IPS-NIHi11 (cell line): ENCODE measurements at regions not wholly inside any gene's neighbourhood (a gene's known extent, or its start where the extent isn't known, plus 50 kb on each side); places are given as distances from the start of the nearest gene placed in this dataset.
A peak's percentile ranks its signal among the peaks of the same experiment; 100 is the strongest.
"Not testable (repeated sequence)": the region's sequence is repeated elsewhere in the genome, so short reads cannot be mapped to it uniquely, and the experiment has no call there.

Source experiments
- DNase-seq: peaks from one replicate; pipeline ENCODE4 v3.0.0; 2012; ENCODE audit warnings: mixed read lengths, low spot score

GRCh38 chr13:80173224-80173623 is 167.7 kb downstream of the SPRY2 start:
- no peak for DNase-seq

- no peak for DNase-seq
Measured at GRCh38 chr13:80171096-80171495, 169.8 kb downstream of the SPRY2 start.

- DNase-seq: no peak
Measured at GRCh38 chr13:80168089-80168850, 172.7 kb downstream of the SPRY2 start.

GRCh38 chr13:80166352-80166751 is 174.6 kb downstream of the SPRY2 start:
- DNase-seq: no peak

GRCh38 chr13:80164462-80164861 is 176.5 kb downstream of the SPRY2 start:
- DNase-seq: no peak

GRCh38 chr13:80161896-80162295 is 179.0 kb downstream of the SPRY2 start:
- DNase-seq: no peak

- no peak for DNase-seq
Measured at GRCh38 chr13:80161219-80161618, 179.7 kb downstream of the SPRY2 start.

GRCh38 chr13:80160110-80160509 is 180.8 kb downstream of the SPRY2 start:
- no peak for DNase-seq

- DNase-seq: no peak
Measured at GRCh38 chr13:80157261-80157932, 183.5 kb downstream of the SPRY2 start.

- not testable (repeated sequence) for DNase-seq
Measured at GRCh38 chr13:80152142-80152541, 188.8 kb downstream of the SPRY2 start.

- DNase-seq: no peak
Measured at GRCh38 chr13:80151016-80151415, 189.9 kb downstream of the SPRY2 start.

GRCh38 chr13:80149736-80150135 is 191.2 kb downstream of the SPRY2 start:
- DNase-seq: no peak

GRCh38 chr13:80145171-80145690 is 195.7 kb downstream of the SPRY2 start:
- no peak for DNase-seq

GRCh38 chr13:80144493-80144892 is 196.4 kb downstream of the SPRY2 start:
- no peak for DNase-seq

GRCh38 chr13:80141123-80141849 is 199.6 kb downstream of the SPRY2 start:
- no peak for DNase-seq

GRCh38 chr13:80140685-80141084 is 200.2 kb downstream of the SPRY2 start:
- DNase-seq: no peak

- no peak for DNase-seq
Measured at GRCh38 chr13:80139196-80139595, 201.7 kb downstream of the SPRY2 start.

GRCh38 chr13:80137994-80138393 is 202.9 kb downstream of the SPRY2 start:
- no peak for DNase-seq

GRCh38 chr13:80134346-80134745 is 206.6 kb downstream of the SPRY2 start:
- no peak for DNase-seq

- DNase-seq: no peak
Measured at GRCh38 chr13:80133631-80134261, 207.2 kb downstream of the SPRY2 start.

- peak; percentile 33 for DNase-seq
Measured at GRCh38 chr13:80132741-80133601, 208.0 kb downstream of the SPRY2 start.
